DMS153 (cell line): ENCODE measurements at regions not wholly inside any gene's neighbourhood (a gene's known extent, or its start where the extent isn't known, plus 50 kb on each side); places are given as distances from the start of the nearest gene placed in this dataset.

Experiments used
- DNase-seq: peaks from one replicate; lab custom pipeline; 2025; lab: John Stamatoyannopoulos, UW

GRCh38 chr13:29713839-29714238, 118.4 kb upstream of the SLC7A1 start:
- no peak for DNase-seq

- DNase-seq, result no peak
Measured at GRCh38 chr13:29711776-29712175, 116.3 kb upstream of the SLC7A1 start.

- DNase-seq, result no peak
Measured at GRCh38 chr13:29710511-29710910, 115.0 kb upstream of the SLC7A1 start.

- DNase-seq, result no peak
Measured at GRCh38 chr13:29709407-29710069, 114.0 kb upstream of the SLC7A1 start.

- no peak for DNase-seq
Measured at GRCh38 chr13:29707876-29708543, 112.5 kb upstream of the SLC7A1 start.

GRCh38 chr13:29706923-29707322, 111.4 kb upstream of the SLC7A1 start:
- DNase-seq, result no peak

- DNase-seq, result no peak
Measured at GRCh38 chr13:29704648-29705047, 109.2 kb upstream of the SLC7A1 start.

- DNase-seq, result no peak
Measured at GRCh38 chr13:29703421-29703820, 107.9 kb upstream of the SLC7A1 start.

GRCh38 chr13:29702912-29703351, 107.4 kb upstream of the SLC7A1 start:
- no peak for DNase-seq

- DNase-seq, result no peak
Measured at GRCh38 chr13:29698106-29698505, 102.6 kb upstream of the SLC7A1 start.

- DNase-seq, result no peak
Measured at GRCh38 chr13:29696606-29697005, 101.1 kb upstream of the SLC7A1 start.

GRCh38 chr13:29693275-29693945, 97.9 kb upstream of the SLC7A1 start:
- DNase-seq, result no peak

- DNase-seq, result no peak
Measured at GRCh38 chr13:29689548-29689947, 94.1 kb upstream of the SLC7A1 start.

- DNase-seq, result no peak
Measured at GRCh38 chr13:29688193-29688592, 92.7 kb upstream of the SLC7A1 start.

GRCh38 chr13:29684441-29684840, 89.0 kb upstream of the SLC7A1 start:
- no peak for DNase-seq

- DNase-seq, result no peak
Measured at GRCh38 chr13:29683041-29683440, 87.6 kb upstream of the SLC7A1 start.

- no peak for DNase-seq
Measured at GRCh38 chr13:29681864-29682263, 86.4 kb upstream of the SLC7A1 start.

- DNase-seq, result peak; percentile 69
Measured at GRCh38 chr13:29679396-29680053, 84.0 kb upstream of the SLC7A1 start.

- no peak for DNase-seq
Measured at GRCh38 chr13:29677627-29678026, 82.1 kb upstream of the SLC7A1 start.

GRCh38 chr13:29676941-29677452, 81.5 kb upstream of the SLC7A1 start:
- peak; percentile 52 for DNase-seq

GRCh38 chr13:29676535-29676934, 81.0 kb upstream of the SLC7A1 start:
- DNase-seq, result no peak

- DNase-seq, result no peak
Measured at GRCh38 chr13:29674532-29674931, 79.0 kb upstream of the SLC7A1 start.
